Fibroblast of lung (primary cell): ENCODE measurements at regions not wholly inside any gene's neighbourhood (a gene's known extent, or its start where the extent isn't known, plus 50 kb on each side); places are given as distances from the start of the nearest gene placed in this dataset.

Source experiments
- EZH2 ChIP-seq: IDR thresholded peaks from 2 replicates; pipeline ENCODE4 v1.5.1; 2012; ENCODE audit warnings: low read length, control low read depth, mild to moderate bottlenecking; ENCODE audit errors: missing control alignments
- TF ChIP-seq, protein P1 (sequence below), 2 donors: IDR thresholded peaks in 1 of 2; conservative IDR thresholded peaks in 1 of 2; 1 replicate in 1 of 2; 2 replicates in 1 of 2; pipeline ENCODE4 v1.5.1; 2011 to 2012; ENCODE audit warnings: low read length in 2 of 2, control low read depth in 1 of 2, inconsistent platforms in 1 of 2, low read depth in 1 of 2, mild to moderate bottlenecking in 1 of 2

- TF ChIP-seq, protein P1, sequence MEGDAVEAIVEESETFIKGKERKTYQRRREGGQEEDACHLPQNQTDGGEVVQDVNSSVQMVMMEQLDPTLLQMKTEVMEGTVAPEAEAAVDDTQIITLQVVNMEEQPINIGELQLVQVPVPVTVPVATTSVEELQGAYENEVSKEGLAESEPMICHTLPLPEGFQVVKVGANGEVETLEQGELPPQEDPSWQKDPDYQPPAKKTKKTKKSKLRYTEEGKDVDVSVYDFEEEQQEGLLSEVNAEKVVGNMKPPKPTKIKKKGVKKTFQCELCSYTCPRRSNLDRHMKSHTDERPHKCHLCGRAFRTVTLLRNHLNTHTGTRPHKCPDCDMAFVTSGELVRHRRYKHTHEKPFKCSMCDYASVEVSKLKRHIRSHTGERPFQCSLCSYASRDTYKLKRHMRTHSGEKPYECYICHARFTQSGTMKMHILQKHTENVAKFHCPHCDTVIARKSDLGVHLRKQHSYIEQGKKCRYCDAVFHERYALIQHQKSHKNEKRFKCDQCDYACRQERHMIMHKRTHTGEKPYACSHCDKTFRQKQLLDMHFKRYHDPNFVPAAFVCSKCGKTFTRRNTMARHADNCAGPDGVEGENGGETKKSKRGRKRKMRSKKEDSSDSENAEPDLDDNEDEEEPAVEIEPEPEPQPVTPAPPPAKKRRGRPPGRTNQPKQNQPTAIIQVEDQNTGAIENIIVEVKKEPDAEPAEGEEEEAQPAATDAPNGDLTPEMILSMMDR (conservative IDR thresholded peaks at IDR 0.05 in 1 of 2, IDR thresholded peaks at IDR 0.05 in 1 of 2; ENCODE audit: low read depth in 1 of 2, low read length in 2 of 2), result no peak
- TF ChIP-seq EZH2, result no peak
These were observed 400.4 kb downstream of the WDR72 start for GRCh38 chr15:53359038-53359437.
